ENCODE measurements at regions not wholly inside any gene's neighbourhood (a gene's known extent, or its start where the extent isn't known, plus 50 kb on each side); places are given as distances from the start of the nearest gene placed in this dataset.

- no peak overlapping the region for H3K27ac ChIP-seq
- H3K4me3 ChIP-seq (ENCODE audit: low read depth, low read length), result no peak overlapping the region
- in situ Hi-C loops (cut with HindIII; ENCODE audit: low pct_ligation_motif_present, low sequenced_read_pairs), result no loop called here
- no peaks in the 10 kb centered on the region for H3K36me3 ChIP-seq (replicated peaks)
- H3K27me3 ChIP-seq (replicated peaks), result no peaks in the 10 kb centered on the region
- TF ChIP-seq CTCF (IDR thresholded peaks at IDR 0.05; ENCODE audit: low read depth, low read length, missing control alignments), result no peak
- no peak for DNase-seq
Measured at GRCh38 chr1:101399222-101399621, 162.4 kb downstream of the S1PR1 start.

- Histone ChIP-seq H3K4me3 (ENCODE audit: low read depth, low read length) (no peak overlapping the region), H3K27ac (no peak overlapping the region), H3K27me3 (replicated peaks) (no peaks in the 10 kb centered on the region), H3K36me3 (replicated peaks) (no peaks in the 10 kb centered on the region)
- in situ Hi-C loops (cut with HindIII; ENCODE audit: low pct_ligation_motif_present, low sequenced_read_pairs), result no loop called here
- TF ChIP-seq CTCF (IDR thresholded peaks at IDR 0.05; ENCODE audit: low read depth, low read length, missing control alignments), result no peak
- DNase-seq, result no peak
Measured at GRCh38 chr1:101406271-101406670, 169.5 kb downstream of the S1PR1 start.

- Histone ChIP-seq H3K27me3 (replicated peaks) (no peaks in the 10 kb centered on the region), H3K27ac (no peak overlapping the region), H3K36me3 (replicated peaks) (no peaks in the 10 kb centered on the region), H3K4me3 (ENCODE audit: low read depth, low read length) (no peak overlapping the region)
- in situ Hi-C loops (cut with HindIII; ENCODE audit: low pct_ligation_motif_present, low sequenced_read_pairs), result no loop called here
- DNase-seq, result no peak
- TF ChIP-seq CTCF (IDR thresholded peaks at IDR 0.05; ENCODE audit: low read depth, low read length, missing control alignments), result no peak
Measured at GRCh38 chr1:101406681-101407080, 169.9 kb downstream of the S1PR1 start.

GRCh38 chr1:101407505-101408211, 170.8 kb downstream of the S1PR1 start:
- DNase-seq, result no peak
- Histone ChIP-seq H3K27me3 (replicated peaks) (no peaks in the 10 kb centered on the region), H3K36me3 (replicated peaks) (no peaks in the 10 kb centered on the region), H3K4me3 (ENCODE audit: low read depth, low read length) (no peak overlapping the region), H3K27ac (no peak overlapping the region)
- in situ Hi-C loops (cut with HindIII; ENCODE audit: low pct_ligation_motif_present, low sequenced_read_pairs), result no loop called here
- no peak for TF ChIP-seq CTCF (IDR thresholded peaks at IDR 0.05; ENCODE audit: low read depth, low read length, missing control alignments)

DNA sequence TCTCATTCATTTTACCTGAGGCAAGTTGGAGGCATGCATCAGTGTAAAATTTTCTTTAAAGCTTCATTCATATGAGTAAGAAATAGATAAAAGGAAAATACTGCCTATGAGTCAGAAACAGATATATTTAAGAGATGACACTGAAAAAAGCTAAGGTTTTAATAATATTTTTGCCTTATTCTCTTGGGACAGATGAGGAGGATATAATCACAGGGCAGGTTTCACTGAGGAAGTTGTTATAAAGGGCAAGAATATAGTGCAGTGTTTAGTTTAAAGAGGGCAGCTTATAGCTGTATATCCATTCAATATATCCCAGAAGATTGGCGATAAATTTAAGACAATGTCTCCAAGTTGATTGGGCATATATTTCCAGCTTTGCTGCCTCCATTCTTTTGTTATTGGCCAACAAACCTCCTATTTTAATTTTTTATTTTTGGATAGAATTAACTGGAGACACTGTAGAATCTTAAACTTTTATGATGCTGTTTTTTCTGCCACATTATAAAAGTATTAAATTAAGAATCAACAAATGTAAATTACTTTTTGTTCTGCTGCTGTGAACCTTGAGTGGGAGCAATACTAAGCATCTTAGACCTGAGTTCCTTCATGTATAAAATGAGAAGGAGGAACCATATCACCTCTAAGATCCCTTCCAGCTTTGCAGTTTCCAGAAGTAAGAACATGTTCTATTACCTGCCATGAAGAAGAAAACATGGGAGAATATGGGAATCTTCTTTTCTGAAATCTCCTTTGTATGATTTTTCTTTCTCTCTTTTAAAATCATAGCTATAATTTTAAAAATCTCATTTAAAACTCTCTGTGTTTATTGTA, 171.6 kb downstream of the S1PR1 start:
- in situ Hi-C loops (cut with HindIII; ENCODE audit: low pct_ligation_motif_present, low sequenced_read_pairs), result no loop called here
- H3K4me3 ChIP-seq (ENCODE audit: low read depth, low read length), result no peak overlapping the region
- DNase-seq, result no peak
- H3K36me3 ChIP-seq (replicated peaks), result no peaks in the 10 kb centered on the region
- TF ChIP-seq CTCF (IDR thresholded peaks at IDR 0.05; ENCODE audit: low read depth, low read length, missing control alignments), result no peak
- H3K27ac ChIP-seq, result no peak overlapping the region
- no peaks in the 10 kb centered on the region for H3K27me3 ChIP-seq (replicated peaks)
